GM21367 (cell line): ENCODE measurements at regions not wholly inside any gene's neighbourhood (a gene's known extent, or its start where the extent isn't known, plus 50 kb on each side); places are given as distances from the start of the nearest gene placed in this dataset.
"Not testable (repeated sequence)": the region's sequence is repeated elsewhere in the genome, so short reads cannot be mapped to it uniquely, and the experiment has no call there.

ENCODE experiments used
- ATAC-seq: cut with Tn5 transposase; IDR thresholded peaks from one replicate; pipeline ENCODE4 v1.9.1; 2021; ENCODE audit not compliant: unreplicated experiment

- not testable (repeated sequence) for ATAC-seq
These were observed 94.6 kb downstream of the TMEM121 start for GRCh38 chr14:105620865-105621471.

- not testable (repeated sequence) for ATAC-seq
These were observed 95.3 kb downstream of the TMEM121 start for GRCh38 chr14:105621479-105622328.

- ATAC-seq = no peak
These were observed 96.1 kb downstream of the TMEM121 start for GRCh38 chr14:105622329-105622955.

GRCh38 chr14:105623178-105623577 lies 96.8 kb downstream of the TMEM121 start:
- ATAC-seq = not testable (repeated sequence)

- ATAC-seq = not testable (repeated sequence)
These were observed 98.0 kb downstream of the TMEM121 start for GRCh38 chr14:105624346-105624745.

- not testable (repeated sequence) for ATAC-seq
These were observed 98.5 kb downstream of the TMEM121 start for GRCh38 chr14:105624749-105625434.

- ATAC-seq = not testable (repeated sequence)
These were observed 99.1 kb downstream of the TMEM121 start for GRCh38 chr14:105625448-105625847.

- not testable (repeated sequence) for ATAC-seq
These were observed 99.7 kb downstream of the TMEM121 start for GRCh38 chr14:105626111-105626510.

GRCh38 chr14:105626651-105627050 lies 100.3 kb downstream of the TMEM121 start:
- ATAC-seq = not testable (repeated sequence)

- not testable (repeated sequence) for ATAC-seq
These were observed 100.9 kb downstream of the TMEM121 start for GRCh38 chr14:105627287-105627686.

- ATAC-seq = no peak
These were observed 101.3 kb downstream of the TMEM121 start for GRCh38 chr14:105627701-105628100.

- ATAC-seq = not testable (repeated sequence)
These were observed 101.7 kb downstream of the TMEM121 start for GRCh38 chr14:105628126-105628525.

- not testable (repeated sequence) for ATAC-seq
These were observed 102.2 kb downstream of the TMEM121 start for GRCh38 chr14:105628531-105629067.

- ATAC-seq = not testable (repeated sequence)
These were observed 102.9 kb downstream of the TMEM121 start for GRCh38 chr14:105629091-105629885.

GRCh38 chr14:105629886-105630215 lies 103.5 kb downstream of the TMEM121 start:
- ATAC-seq = no peak

- ATAC-seq = not testable (repeated sequence)
These were observed 104.0 kb downstream of the TMEM121 start for GRCh38 chr14:105630293-105630934.

- ATAC-seq = not testable (repeated sequence)
These were observed 104.8 kb downstream of the TMEM121 start for GRCh38 chr14:105630935-105631779.

- no peak for ATAC-seq
These were observed 105.6 kb downstream of the TMEM121 start for GRCh38 chr14:105632010-105632409.

- not testable (repeated sequence) for ATAC-seq
These were observed 107.2 kb downstream of the TMEM121 start for GRCh38 chr14:105633596-105633995.
